ENCODE measurements at regions not wholly inside any gene's neighbourhood (a gene's known extent, or its start where the extent isn't known, plus 50 kb on each side); places are given as distances from the start of the nearest gene placed in this dataset.
"Not testable (repeated sequence)": the region's sequence is repeated elsewhere in the genome, so short reads cannot be mapped to it uniquely, and the experiment has no call there.

DNA sequence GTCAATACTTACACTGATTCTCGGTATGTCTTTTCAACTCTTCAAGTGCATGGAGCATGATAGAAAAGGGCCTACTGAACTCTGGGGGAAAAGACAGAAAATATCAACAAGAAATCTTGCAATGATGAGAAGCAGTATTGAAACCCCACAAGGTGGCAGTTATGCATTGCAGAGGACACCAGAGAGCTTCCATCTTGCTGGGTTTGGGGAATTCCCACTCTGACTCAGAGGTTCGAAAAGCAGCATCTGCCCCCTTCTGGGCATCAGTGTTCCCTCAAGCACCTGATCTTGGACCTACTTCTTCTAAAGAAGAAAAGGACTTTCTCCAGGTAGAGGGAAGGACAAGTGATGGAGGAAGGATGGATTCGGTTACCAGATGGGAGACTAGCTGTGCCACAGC lies 147.5 kb upstream of the OSBPL11 start:
- H3K36me3 ChIP-seq (ENCODE audit: low read depth, low read length); ATAC-seq; CTCF ChIA-PET; H2AFZ ChIP-seq (ENCODE audit: low read length); POLR2A ChIA-PET (ENCODE audit: unreplicated experiment); H3K4me2 ChIP-seq (ENCODE audit: low read length); H3K9ac ChIP-seq (ENCODE audit: low read length); H3K9me3 ChIP-seq (ENCODE audit: low read length); H4K20me1 ChIP-seq (ENCODE audit: low read length); H3K27me3 ChIP-seq (ENCODE audit: low read length); H3K27ac ChIP-seq (ENCODE audit: low read length); H3K4me1 ChIP-seq (ENCODE audit: insufficient read depth, low read length); intact Hi-C loops (cut with micrococcal nuclease); BruUV-seq (replicated peaks); H3K9me2 ChIP-seq (replicated peaks; ENCODE audit: low read length); H3K4me3 ChIP-seq (ENCODE audit: low read length); H3F3A ChIP-seq (ENCODE audit: low read length, unreplicated experiment); H3K79me2 ChIP-seq (ENCODE audit: low read length): not testable (repeated sequence)
- TF ChIP-seq, protein P1, sequence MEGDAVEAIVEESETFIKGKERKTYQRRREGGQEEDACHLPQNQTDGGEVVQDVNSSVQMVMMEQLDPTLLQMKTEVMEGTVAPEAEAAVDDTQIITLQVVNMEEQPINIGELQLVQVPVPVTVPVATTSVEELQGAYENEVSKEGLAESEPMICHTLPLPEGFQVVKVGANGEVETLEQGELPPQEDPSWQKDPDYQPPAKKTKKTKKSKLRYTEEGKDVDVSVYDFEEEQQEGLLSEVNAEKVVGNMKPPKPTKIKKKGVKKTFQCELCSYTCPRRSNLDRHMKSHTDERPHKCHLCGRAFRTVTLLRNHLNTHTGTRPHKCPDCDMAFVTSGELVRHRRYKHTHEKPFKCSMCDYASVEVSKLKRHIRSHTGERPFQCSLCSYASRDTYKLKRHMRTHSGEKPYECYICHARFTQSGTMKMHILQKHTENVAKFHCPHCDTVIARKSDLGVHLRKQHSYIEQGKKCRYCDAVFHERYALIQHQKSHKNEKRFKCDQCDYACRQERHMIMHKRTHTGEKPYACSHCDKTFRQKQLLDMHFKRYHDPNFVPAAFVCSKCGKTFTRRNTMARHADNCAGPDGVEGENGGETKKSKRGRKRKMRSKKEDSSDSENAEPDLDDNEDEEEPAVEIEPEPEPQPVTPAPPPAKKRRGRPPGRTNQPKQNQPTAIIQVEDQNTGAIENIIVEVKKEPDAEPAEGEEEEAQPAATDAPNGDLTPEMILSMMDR (conservative IDR thresholded peaks at IDR 0.05; ENCODE audit: low read depth, low read length) = peak; percentile 43; the same call in 1 of the 2 replicates
- DNase-seq = peak; percentile 53

DNA sequence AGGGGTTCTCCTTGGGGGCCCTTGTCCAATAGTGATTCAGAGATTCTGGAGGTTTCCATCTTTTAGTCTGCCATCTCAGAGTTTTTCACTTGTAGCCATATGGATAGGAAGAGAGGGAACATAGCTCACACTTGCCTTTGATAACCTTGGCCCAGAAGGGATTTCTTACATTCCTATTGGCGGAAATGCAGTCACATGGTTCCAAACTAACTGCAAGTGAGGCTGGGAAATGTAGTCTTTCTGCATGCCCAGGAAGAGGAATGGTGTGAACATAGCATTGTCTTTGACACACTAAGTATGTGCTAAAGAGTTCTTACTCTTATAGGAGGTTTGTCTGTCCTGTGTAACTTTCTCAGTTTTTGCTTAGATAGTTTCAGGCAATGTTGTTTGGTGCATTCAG lies 161.8 kb upstream of the OSBPL11 start:
- POLR2A ChIA-PET (ENCODE audit: unreplicated experiment); H3K4me1 ChIP-seq (ENCODE audit: insufficient read depth, low read length); H2AFZ ChIP-seq (ENCODE audit: low read length); H3K9me2 ChIP-seq (replicated peaks; ENCODE audit: low read length); H3K4me3 ChIP-seq (ENCODE audit: low read length); H4K20me1 ChIP-seq (ENCODE audit: low read length); H3F3A ChIP-seq (ENCODE audit: low read length, unreplicated experiment); intact Hi-C loops (cut with micrococcal nuclease); CTCF ChIA-PET; H3K4me2 ChIP-seq (ENCODE audit: low read length); ATAC-seq; H3K27ac ChIP-seq (ENCODE audit: low read length); BruUV-seq (replicated peaks); H3K27me3 ChIP-seq (ENCODE audit: low read length); H3K9me3 ChIP-seq (ENCODE audit: low read length); H3K9ac ChIP-seq (ENCODE audit: low read length); H3K79me2 ChIP-seq (ENCODE audit: low read length); H3K36me3 ChIP-seq (ENCODE audit: low read depth, low read length): not testable (repeated sequence)
- DNase-seq = peak; percentile 3

DNA sequence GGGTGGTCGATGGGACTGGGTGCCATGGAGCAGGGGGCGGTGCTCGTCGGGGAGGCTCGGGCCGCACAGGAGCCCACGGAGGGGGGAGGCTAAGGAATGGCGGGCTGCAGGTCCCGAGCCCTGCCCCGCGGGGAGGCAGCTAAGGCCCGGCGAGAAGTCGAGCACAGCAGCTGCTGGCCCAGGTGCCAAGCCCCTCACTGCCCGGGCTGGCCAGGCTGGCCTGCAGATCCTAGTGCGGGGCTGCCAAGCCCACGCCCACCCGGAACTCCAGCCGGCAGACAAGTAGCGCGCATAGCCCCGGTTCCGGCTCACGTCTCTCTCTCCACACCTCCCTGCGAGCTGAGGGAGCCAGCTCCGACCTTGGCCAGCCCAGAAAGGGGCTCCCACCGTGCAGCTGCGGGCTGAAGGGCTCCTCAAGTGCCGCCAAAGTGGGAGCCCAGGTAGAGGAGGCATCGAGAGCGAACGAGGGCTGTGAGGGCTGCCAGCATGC lies 163.4 kb upstream of the OSBPL11 start:
- H3K4me1 ChIP-seq (ENCODE audit: insufficient read depth, low read length); H4K20me1 ChIP-seq (ENCODE audit: low read length); H3K9me2 ChIP-seq (replicated peaks; ENCODE audit: low read length); H2AFZ ChIP-seq (ENCODE audit: low read length); intact Hi-C loops (cut with micrococcal nuclease); H3K27ac ChIP-seq (ENCODE audit: low read length); H3K36me3 ChIP-seq (ENCODE audit: low read depth, low read length); DNase-seq; H3K79me2 ChIP-seq (ENCODE audit: low read length); H3K27me3 ChIP-seq (ENCODE audit: low read length); BruUV-seq (replicated peaks); POLR2A ChIA-PET (ENCODE audit: unreplicated experiment); H3K9ac ChIP-seq (ENCODE audit: low read length); H3K9me3 ChIP-seq (ENCODE audit: low read length); CTCF ChIA-PET; ATAC-seq; H3K4me3 ChIP-seq (ENCODE audit: low read length); H3K4me2 ChIP-seq (ENCODE audit: low read length); H3F3A ChIP-seq (ENCODE audit: low read length, unreplicated experiment): not testable (repeated sequence)

DNA sequence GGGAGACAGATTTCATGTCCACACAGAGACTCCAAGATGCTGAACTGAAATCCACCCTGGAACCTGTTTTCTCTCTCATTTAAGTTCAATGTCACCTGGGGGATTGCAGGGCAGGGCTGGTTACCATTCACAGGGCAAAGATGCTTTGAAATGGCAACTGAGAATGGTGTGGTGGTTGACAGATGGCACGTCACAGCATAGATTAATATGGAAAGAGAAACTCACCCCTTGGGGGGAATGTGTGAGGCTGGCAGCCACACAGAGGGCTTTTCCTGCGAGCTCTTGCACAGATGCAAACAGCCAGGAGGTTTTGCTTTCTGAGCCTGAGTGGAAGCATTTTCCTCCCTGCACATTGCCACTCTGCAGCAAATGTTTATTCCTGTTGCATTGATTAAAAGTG lies 167.3 kb upstream of the OSBPL11 start:
- H3F3A ChIP-seq (ENCODE audit: low read length, unreplicated experiment); H3K9me3 ChIP-seq (ENCODE audit: low read length); H3K36me3 ChIP-seq (ENCODE audit: low read depth, low read length); H4K20me1 ChIP-seq (ENCODE audit: low read length); H3K4me3 ChIP-seq (ENCODE audit: low read length); H3K4me2 ChIP-seq (ENCODE audit: low read length); POLR2A ChIA-PET (ENCODE audit: unreplicated experiment); ATAC-seq; intact Hi-C loops (cut with micrococcal nuclease); H3K79me2 ChIP-seq (ENCODE audit: low read length); BruUV-seq (replicated peaks); H3K27ac ChIP-seq (ENCODE audit: low read length); H3K9ac ChIP-seq (ENCODE audit: low read length); H2AFZ ChIP-seq (ENCODE audit: low read length); H3K4me1 ChIP-seq (ENCODE audit: insufficient read depth, low read length); H3K27me3 ChIP-seq (ENCODE audit: low read length); H3K9me2 ChIP-seq (replicated peaks; ENCODE audit: low read length); DNase-seq; CTCF ChIA-PET: not testable (repeated sequence)
